Pons (tissue), 1 donor: ENCODE measurements at regions not wholly inside any gene's neighbourhood (a gene's known extent, or its start where the extent isn't known, plus 50 kb on each side); places are given as distances from the start of the nearest gene placed in this dataset.
"Not testable (repeated sequence)": the region's sequence is repeated elsewhere in the genome, so short reads cannot be mapped to it uniquely, and the experiment has no call there.

Experiments
- DNase-seq: peaks from one replicate; pipeline ENCODE4 v3.0.0-alpha.2; 2016; ENCODE audit warnings: low spot score

GRCh38 chr7:68754414-68754813, 843.9 kb upstream of the AUTS2 start:
- no peak for DNase-seq

- no peak for DNase-seq
Observed at GRCh38 chr7:68756986-68757495, 841.2 kb upstream of the AUTS2 start.

- DNase-seq: no peak
Observed at GRCh38 chr7:68760556-68760955, 837.7 kb upstream of the AUTS2 start.

GRCh38 chr7:68767462-68767861, 830.8 kb upstream of the AUTS2 start:
- DNase-seq: no peak

- no peak for DNase-seq
Observed at GRCh38 chr7:68770649-68771048, 827.6 kb upstream of the AUTS2 start.

GRCh38 chr7:68776326-68776725, 821.9 kb upstream of the AUTS2 start:
- no peak for DNase-seq

GRCh38 chr7:68783684-68784083, 814.6 kb upstream of the AUTS2 start:
- DNase-seq: no peak

- DNase-seq: no peak
Observed at GRCh38 chr7:68785036-68785435, 813.2 kb upstream of the AUTS2 start.

GRCh38 chr7:68787566-68787965, 810.7 kb upstream of the AUTS2 start:
- DNase-seq: no peak

GRCh38 chr7:68788529-68788928, 809.7 kb upstream of the AUTS2 start:
- not testable (repeated sequence) for DNase-seq

- peak; percentile 4 for DNase-seq
Observed at GRCh38 chr7:68789597-68789996, 808.7 kb upstream of the AUTS2 start.

GRCh38 chr7:68792351-68792750, 805.9 kb upstream of the AUTS2 start:
- no peak for DNase-seq

GRCh38 chr7:68793513-68793912, 804.8 kb upstream of the AUTS2 start:
- no peak for DNase-seq

GRCh38 chr7:68800316-68800715, 798.0 kb upstream of the AUTS2 start:
- no peak for DNase-seq

- DNase-seq: no peak
Observed at GRCh38 chr7:68805159-68805558, 793.1 kb upstream of the AUTS2 start.

GRCh38 chr7:68807666-68808065, 790.6 kb upstream of the AUTS2 start:
- no peak for DNase-seq

GRCh38 chr7:68813551-68814080, 784.7 kb upstream of the AUTS2 start:
- no peak for DNase-seq

GRCh38 chr7:68816491-68816890, 781.8 kb upstream of the AUTS2 start:
- DNase-seq: no peak

GRCh38 chr7:68820321-68820720, 778.0 kb upstream of the AUTS2 start:
- DNase-seq: no peak

- DNase-seq: no peak
Observed at GRCh38 chr7:68821846-68822245, 776.4 kb upstream of the AUTS2 start.

- no peak for DNase-seq
Observed at GRCh38 chr7:68823996-68824780, 774.1 kb upstream of the AUTS2 start.

GRCh38 chr7:68828575-68828974, 769.7 kb upstream of the AUTS2 start:
- no peak for DNase-seq

GRCh38 chr7:68833422-68833821, 764.9 kb upstream of the AUTS2 start:
- DNase-seq: no peak

- no peak for DNase-seq
Observed at GRCh38 chr7:68839014-68839413, 759.3 kb upstream of the AUTS2 start.
